ENCODE measurements at regions not wholly inside any gene's neighbourhood (a gene's known extent, or its start where the extent isn't known, plus 50 kb on each side); places are given as distances from the start of the nearest gene placed in this dataset.

DNA sequence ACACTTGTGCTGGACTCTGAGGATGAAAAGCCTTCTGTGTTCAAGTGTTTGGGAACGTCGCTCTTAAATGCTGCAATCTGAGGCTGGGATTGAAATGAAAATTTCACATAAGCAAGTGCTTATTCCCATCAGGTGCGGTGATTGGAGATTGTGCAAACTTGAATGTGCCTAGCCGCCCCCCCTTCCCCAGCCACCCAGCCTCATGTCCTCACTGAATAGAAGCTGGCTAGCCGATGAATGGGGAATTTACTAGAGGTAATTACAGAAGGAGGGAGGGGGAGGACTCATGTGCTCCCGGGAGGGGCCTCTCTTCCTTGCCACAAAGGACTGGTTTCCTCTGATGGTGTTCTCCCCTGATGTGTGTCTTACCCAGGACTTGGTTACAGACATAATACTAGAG, 544.8 kb upstream of the EEF2KMT start:
- Histone ChIP-seq H3K9me3 (ENCODE audit: control insufficient read depth in 1 of 2, low read length in 2 of 2) (peaks cover 5 to 12% of the 10 kb centered on the region in 2 donors), H3K4me3 (ENCODE audit: low read depth in 1 of 2, low read length in 2 of 2) (no peak overlapping the region), H3K9ac (ENCODE audit: low read depth in 1 of 2, low read length in 2 of 2) (no peak overlapping the region), H3K27ac (ENCODE audit: low read depth, low read length) (no peak overlapping the region), H3K36me3 (ENCODE audit: control insufficient read depth in 1 of 2, insufficient read depth in 2 of 2, low read length in 2 of 2) (no peaks in the 10 kb centered on the region), H3K4me1 (ENCODE audit: control insufficient read depth in 1 of 2, insufficient read depth in 2 of 2, low read length in 2 of 2) (no peaks in the 10 kb centered on the region), H3K27me3 (ENCODE audit: control insufficient read depth in 1 of 2, insufficient read depth in 2 of 2, low read length in 2 of 2) (no peaks in the 10 kb centered on the region)

DNA sequence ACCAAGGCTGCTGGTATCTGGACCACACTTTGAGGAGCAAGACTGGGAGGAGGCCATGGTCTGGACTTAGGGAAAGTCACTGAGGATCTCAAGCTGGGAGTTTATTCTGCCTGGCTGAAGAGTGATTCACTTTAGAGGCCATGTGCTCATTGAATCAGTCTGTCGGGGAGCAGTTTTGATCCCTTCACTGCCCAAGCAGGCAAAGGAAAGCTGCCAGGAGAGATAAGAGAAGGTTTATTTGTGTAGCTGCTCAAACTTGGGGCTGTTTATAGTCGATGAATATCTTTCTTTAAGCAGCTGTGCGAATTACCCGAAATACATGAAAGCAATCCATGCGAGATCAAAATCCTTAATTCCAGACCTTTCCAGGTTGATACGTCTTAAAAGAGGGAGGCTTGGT, 544.4 kb upstream of the EEF2KMT start:
- H3K4me1 ChIP-seq (ENCODE audit: control insufficient read depth in 1 of 2, insufficient read depth in 2 of 2, low read length in 2 of 2), result no peaks in the 10 kb centered on the region
- no peak overlapping the region for H3K27ac ChIP-seq (ENCODE audit: low read depth, low read length)
- H3K4me3 ChIP-seq (ENCODE audit: low read depth in 1 of 2, low read length in 2 of 2), result no peak overlapping the region
- no peaks in the 10 kb centered on the region for H3K36me3 ChIP-seq (ENCODE audit: control insufficient read depth in 1 of 2, insufficient read depth in 2 of 2, low read length in 2 of 2)
- peaks cover 5 to 12% of the 10 kb centered on the region in 2 donors for H3K9me3 ChIP-seq (ENCODE audit: control insufficient read depth in 1 of 2, low read length in 2 of 2)
- no peak overlapping the region for H3K9ac ChIP-seq (ENCODE audit: low read depth in 1 of 2, low read length in 2 of 2)
- no peaks in the 10 kb centered on the region for H3K27me3 ChIP-seq (ENCODE audit: control insufficient read depth in 1 of 2, insufficient read depth in 2 of 2, low read length in 2 of 2)

DNA sequence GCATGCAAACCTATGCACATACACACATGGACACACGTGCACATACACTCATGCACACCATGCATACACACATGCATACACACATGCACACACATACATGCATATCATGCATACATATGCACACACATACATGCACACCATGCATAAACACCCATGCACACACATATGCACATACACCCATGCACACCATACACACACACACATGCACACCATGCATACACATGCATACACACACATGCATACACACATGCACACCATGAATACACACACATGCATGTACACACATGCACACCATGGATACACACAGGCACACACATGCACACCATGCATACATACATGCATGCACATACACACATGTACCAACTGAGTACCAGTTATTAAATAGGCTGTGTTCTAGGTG, 543.3 kb upstream of the EEF2KMT start:
- Histone ChIP-seq H3K27ac (ENCODE audit: low read depth, low read length) (no peak overlapping the region), H3K4me3 (ENCODE audit: low read depth in 1 of 2, low read length in 2 of 2) (peak overlapping the region in 1 of 2 donors; percentile 11), H3K9ac (ENCODE audit: low read depth in 1 of 2, low read length in 2 of 2) (no peak overlapping the region), H3K4me1 (ENCODE audit: control insufficient read depth in 1 of 2, insufficient read depth in 2 of 2, low read length in 2 of 2) (no peaks in the 10 kb centered on the region), H3K27me3 (ENCODE audit: control insufficient read depth in 1 of 2, insufficient read depth in 2 of 2, low read length in 2 of 2) (no peaks in the 10 kb centered on the region), H3K36me3 (ENCODE audit: control insufficient read depth in 1 of 2, insufficient read depth in 2 of 2, low read length in 2 of 2) (no peaks in the 10 kb centered on the region), H3K9me3 (ENCODE audit: control insufficient read depth in 1 of 2, low read length in 2 of 2) (peaks cover 5 to 12% of the 10 kb centered on the region in 2 donors)

DNA sequence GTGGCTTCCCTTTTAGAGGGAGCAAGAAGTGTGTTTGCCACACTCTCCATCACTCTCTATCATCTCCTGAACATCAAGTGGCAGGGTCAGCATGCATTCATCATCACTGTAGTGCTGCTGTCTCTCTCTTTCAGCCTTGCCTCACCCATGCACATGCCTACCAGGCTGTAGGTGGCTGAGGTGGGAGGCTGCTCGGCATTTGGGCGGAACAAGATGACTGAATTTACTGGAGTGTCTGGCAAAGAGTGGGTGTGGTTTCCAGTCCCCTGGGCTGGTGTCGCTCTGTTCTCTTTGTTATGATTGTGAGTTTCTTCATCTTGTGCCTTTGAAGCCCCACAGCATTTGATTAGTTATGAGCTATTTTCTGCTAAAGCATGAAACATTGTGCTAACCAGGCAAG, 541.9 kb upstream of the EEF2KMT start:
- no peak overlapping the region for H3K4me3 ChIP-seq (ENCODE audit: low read depth in 1 of 2, low read length in 2 of 2)
- no peaks in the 10 kb centered on the region for H3K36me3 ChIP-seq (ENCODE audit: control insufficient read depth in 1 of 2, insufficient read depth in 2 of 2, low read length in 2 of 2)
- H3K9ac ChIP-seq (ENCODE audit: low read depth in 1 of 2, low read length in 2 of 2), result no peak overlapping the region
- peaks cover 5 to 12% of the 10 kb centered on the region in 2 donors for H3K9me3 ChIP-seq (ENCODE audit: control insufficient read depth in 1 of 2, low read length in 2 of 2)
- no peaks in the 10 kb centered on the region for H3K4me1 ChIP-seq (ENCODE audit: control insufficient read depth in 1 of 2, insufficient read depth in 2 of 2, low read length in 2 of 2)
- H3K27ac ChIP-seq (ENCODE audit: low read depth, low read length), result no peak overlapping the region
- no peaks in the 10 kb centered on the region for H3K27me3 ChIP-seq (ENCODE audit: control insufficient read depth in 1 of 2, insufficient read depth in 2 of 2, low read length in 2 of 2)

DNA sequence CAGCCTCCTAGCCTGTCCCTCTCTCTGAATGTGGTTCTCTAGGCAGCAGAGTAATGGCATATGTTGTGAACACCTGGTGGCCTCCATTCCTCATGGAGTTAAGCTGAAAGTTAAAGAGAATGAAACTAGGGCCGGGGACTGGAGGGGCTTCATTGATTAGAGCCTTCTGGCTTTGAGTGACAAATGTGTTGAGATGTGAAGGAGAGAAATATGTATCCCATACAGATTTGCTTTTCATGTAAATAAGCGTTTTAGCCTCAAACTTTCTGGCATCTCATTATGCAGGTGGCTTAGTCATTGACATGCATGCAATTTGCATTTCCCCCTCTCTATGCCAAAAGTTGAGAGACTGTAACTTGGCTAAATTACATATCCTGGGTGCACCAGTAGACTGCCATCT, 537.7 kb upstream of the EEF2KMT start:
- H3K27me3 ChIP-seq (ENCODE audit: control insufficient read depth in 1 of 2, insufficient read depth in 2 of 2, low read length in 2 of 2), result no peaks in the 10 kb centered on the region
- H3K9ac ChIP-seq (ENCODE audit: low read depth in 1 of 2, low read length in 2 of 2), result no peak overlapping the region
- no peaks in the 10 kb centered on the region for H3K36me3 ChIP-seq (ENCODE audit: control insufficient read depth in 1 of 2, insufficient read depth in 2 of 2, low read length in 2 of 2)
- no peaks in the 10 kb centered on the region for H3K4me1 ChIP-seq (ENCODE audit: control insufficient read depth in 1 of 2, insufficient read depth in 2 of 2, low read length in 2 of 2)
- no peak overlapping the region for H3K27ac ChIP-seq (ENCODE audit: low read depth, low read length)
- no peak overlapping the region for H3K4me3 ChIP-seq (ENCODE audit: low read depth in 1 of 2, low read length in 2 of 2)
- peaks cover 0 to 3% of the 10 kb centered on the region in 2 donors for H3K9me3 ChIP-seq (ENCODE audit: control insufficient read depth in 1 of 2, low read length in 2 of 2)

DNA sequence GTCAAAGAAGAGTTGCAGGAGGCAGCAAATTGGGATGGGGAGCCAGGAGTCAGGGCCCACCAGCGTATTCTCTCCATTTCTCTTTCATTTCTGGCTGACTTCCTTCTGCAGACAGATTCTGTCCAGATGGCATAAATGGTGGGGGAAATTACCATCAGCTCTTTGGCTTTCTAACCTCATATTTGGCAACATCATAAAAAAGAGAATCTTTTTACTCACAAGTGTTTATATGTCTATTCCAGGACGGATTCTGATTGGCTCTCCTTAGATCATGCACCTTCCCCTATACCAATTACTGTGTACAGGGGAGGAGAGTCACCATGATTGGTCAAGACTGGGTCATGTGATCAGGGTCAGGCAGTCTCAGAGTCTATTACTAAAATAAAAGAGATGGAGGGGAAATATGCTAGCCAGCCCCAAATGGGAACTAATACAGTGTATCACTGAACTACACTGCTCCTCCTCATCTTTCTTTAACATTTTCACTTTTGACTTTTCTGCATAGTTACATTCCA, 537.1 kb upstream of the EEF2KMT start:
- Histone ChIP-seq H3K9ac (ENCODE audit: low read depth in 1 of 2, low read length in 2 of 2) (no peak overlapping the region), H3K36me3 (ENCODE audit: control insufficient read depth in 1 of 2, insufficient read depth in 2 of 2, low read length in 2 of 2) (no peaks in the 10 kb centered on the region), H3K27me3 (ENCODE audit: control insufficient read depth in 1 of 2, insufficient read depth in 2 of 2, low read length in 2 of 2) (no peaks in the 10 kb centered on the region), H3K9me3 (ENCODE audit: control insufficient read depth in 1 of 2, low read length in 2 of 2) (no peaks in the 10 kb centered on the region), H3K4me3 (ENCODE audit: low read depth in 1 of 2, low read length in 2 of 2) (no peak overlapping the region), H3K4me1 (ENCODE audit: control insufficient read depth in 1 of 2, insufficient read depth in 2 of 2, low read length in 2 of 2) (no peaks in the 10 kb centered on the region), H3K27ac (ENCODE audit: low read depth, low read length) (no peak overlapping the region)

DNA sequence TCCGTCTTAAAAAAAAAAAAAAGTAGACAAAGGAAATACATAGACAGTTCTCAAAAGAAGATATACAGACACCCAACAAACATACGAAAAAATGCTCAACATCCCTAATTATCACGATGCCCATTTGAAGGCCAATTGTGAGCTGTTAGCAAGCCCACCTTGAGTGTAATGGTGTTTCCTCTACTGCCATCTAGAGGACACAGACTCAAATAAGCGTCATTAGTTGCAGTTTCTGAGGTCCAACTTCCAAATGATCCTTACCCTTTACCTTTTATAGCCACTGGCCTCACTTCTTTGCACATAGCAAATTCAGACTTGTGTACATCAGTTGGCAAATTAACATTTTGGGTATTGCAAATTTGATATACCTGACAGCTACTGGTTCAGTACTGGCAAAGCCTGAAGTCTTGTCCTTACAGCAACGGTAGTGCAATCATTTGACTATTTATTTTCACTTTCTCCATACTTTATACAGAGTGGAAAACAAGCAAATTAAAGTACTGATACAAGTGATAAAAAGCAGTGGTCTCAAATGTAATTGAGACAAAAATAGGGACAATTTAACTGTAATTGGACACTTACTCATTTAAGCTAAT, 536.3 kb upstream of the EEF2KMT start:
- no peak overlapping the region for H3K27ac ChIP-seq (ENCODE audit: low read depth, low read length)
- H3K27me3 ChIP-seq (ENCODE audit: control insufficient read depth in 1 of 2, insufficient read depth in 2 of 2, low read length in 2 of 2), result no peaks in the 10 kb centered on the region
- H3K9ac ChIP-seq (ENCODE audit: low read depth in 1 of 2, low read length in 2 of 2), result no peak overlapping the region
- H3K9me3 ChIP-seq (ENCODE audit: control insufficient read depth in 1 of 2, low read length in 2 of 2), result no peaks in the 10 kb centered on the region
- no peak overlapping the region for H3K4me3 ChIP-seq (ENCODE audit: low read depth in 1 of 2, low read length in 2 of 2)
- H3K4me1 ChIP-seq (ENCODE audit: control insufficient read depth in 1 of 2, insufficient read depth in 2 of 2, low read length in 2 of 2), result no peaks in the 10 kb centered on the region
- H3K36me3 ChIP-seq (ENCODE audit: control insufficient read depth in 1 of 2, insufficient read depth in 2 of 2, low read length in 2 of 2), result no peaks in the 10 kb centered on the region

DNA sequence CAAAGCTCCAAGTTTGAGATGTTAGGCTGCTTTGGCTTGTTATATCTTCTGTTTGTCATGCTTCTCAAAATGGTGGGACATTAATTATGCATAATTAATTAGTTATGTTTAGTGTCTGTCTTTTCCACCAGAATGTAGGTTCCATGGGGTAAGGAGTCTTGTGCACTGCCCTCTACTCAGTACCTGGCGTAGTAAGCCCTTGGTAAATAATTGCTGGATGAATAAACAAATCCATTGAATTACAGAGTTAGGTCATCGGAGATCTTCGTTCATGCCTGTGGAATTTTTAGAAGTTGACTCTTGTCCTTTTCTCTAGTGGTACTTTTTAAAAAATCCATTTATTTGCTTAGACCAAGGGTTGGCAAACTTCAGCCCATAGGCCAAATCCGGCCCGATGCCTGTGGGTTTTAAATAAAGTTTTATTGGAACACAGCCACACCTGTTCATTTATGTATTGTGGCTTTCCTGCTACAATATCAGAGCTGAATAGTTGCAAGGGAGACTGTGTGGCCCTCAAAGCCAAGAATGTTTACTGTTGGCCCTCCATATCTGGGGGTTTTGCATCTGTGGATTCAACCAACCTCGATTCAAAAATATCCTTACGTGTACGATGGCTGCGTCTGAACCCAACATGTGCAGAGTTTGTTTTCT, 524.8 kb upstream of the EEF2KMT start:
- Histone ChIP-seq H3K4me3 (ENCODE audit: low read depth in 1 of 2, low read length in 2 of 2) (no peak overlapping the region), H3K27me3 (ENCODE audit: control insufficient read depth in 1 of 2, insufficient read depth in 2 of 2, low read length in 2 of 2) (peaks cover 0 to 2% of the 10 kb centered on the region in 2 donors), H3K4me1 (ENCODE audit: control insufficient read depth in 1 of 2, insufficient read depth in 2 of 2, low read length in 2 of 2) (no peaks in the 10 kb centered on the region)

DNA sequence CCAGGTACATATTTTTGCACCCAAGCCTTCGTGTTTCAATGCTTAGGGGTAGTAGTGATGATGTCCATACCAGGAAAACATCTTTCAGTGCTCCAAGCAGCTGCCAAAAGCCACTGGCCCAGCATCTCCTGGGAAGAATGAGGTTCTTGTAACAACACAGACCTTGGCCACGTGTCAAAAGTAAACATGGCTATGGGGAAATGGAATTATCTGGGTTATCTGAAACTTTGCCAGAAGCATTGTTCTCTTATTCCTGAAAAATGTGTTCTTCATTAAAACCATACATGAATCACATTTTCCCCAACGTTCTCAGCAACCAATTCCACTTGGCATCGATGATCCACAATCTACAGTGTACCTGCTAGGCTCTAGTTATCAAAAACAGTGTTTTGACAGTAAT, 524.2 kb upstream of the EEF2KMT start:
- Histone ChIP-seq H3K27ac (ENCODE audit: low read depth, low read length) (no peak overlapping the region), H3K27me3 (ENCODE audit: control insufficient read depth in 1 of 2, insufficient read depth in 2 of 2, low read length in 2 of 2) (peaks cover 0 to 6% of the 10 kb centered on the region in 2 donors), H3K9ac (ENCODE audit: low read depth in 1 of 2, low read length in 2 of 2) (no peak overlapping the region), H3K36me3 (ENCODE audit: control insufficient read depth in 1 of 2, insufficient read depth in 2 of 2, low read length in 2 of 2) (no peaks in the 10 kb centered on the region), H3K4me3 (ENCODE audit: low read depth in 1 of 2, low read length in 2 of 2) (no peak overlapping the region), H3K4me1 (ENCODE audit: control insufficient read depth in 1 of 2, insufficient read depth in 2 of 2, low read length in 2 of 2) (no peaks in the 10 kb centered on the region), H3K9me3 (ENCODE audit: control insufficient read depth in 1 of 2, low read length in 2 of 2) (no peaks in the 10 kb centered on the region)

More for the DNA sequence above, 524.8 kb upstream of the EEF2KMT start:
- Histone ChIP-seq H3K36me3 (ENCODE audit: control insufficient read depth in 1 of 2, insufficient read depth in 2 of 2, low read length in 2 of 2) (no peaks in the 10 kb centered on the region), H3K9ac (ENCODE audit: low read depth in 1 of 2, low read length in 2 of 2) (no peak overlapping the region), H3K27ac (ENCODE audit: low read depth, low read length) (no peak overlapping the region), H3K9me3 (ENCODE audit: control insufficient read depth in 1 of 2, low read length in 2 of 2) (no peaks in the 10 kb centered on the region)

DNA sequence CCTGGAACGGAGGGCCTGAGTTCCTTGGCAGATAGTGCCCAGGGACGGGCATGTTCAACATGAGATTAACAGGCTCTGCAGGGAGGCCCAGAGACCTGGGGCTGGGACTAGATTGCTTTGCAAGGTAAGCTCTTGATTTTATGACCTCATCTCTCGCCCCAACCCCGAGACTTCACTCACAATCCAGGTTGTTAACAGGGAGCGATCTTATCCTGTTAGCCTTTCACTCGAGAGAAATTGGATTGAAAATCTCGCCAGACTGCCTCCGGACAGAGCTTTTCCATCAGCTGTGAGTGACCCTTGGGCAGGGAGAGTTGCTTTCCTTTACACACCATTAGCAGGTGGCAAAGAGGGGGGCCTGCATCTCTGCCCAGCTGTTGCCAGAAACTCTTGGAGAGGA, 521.7 kb upstream of the EEF2KMT start:
- no peaks in the 10 kb centered on the region for H3K4me1 ChIP-seq (ENCODE audit: control insufficient read depth in 1 of 2, insufficient read depth in 2 of 2, low read length in 2 of 2)
- no peaks in the 10 kb centered on the region for H3K36me3 ChIP-seq (ENCODE audit: control insufficient read depth in 1 of 2, insufficient read depth in 2 of 2, low read length in 2 of 2)
- no peak overlapping the region for H3K27ac ChIP-seq (ENCODE audit: low read depth, low read length)
- H3K9ac ChIP-seq (ENCODE audit: low read depth in 1 of 2, low read length in 2 of 2), result no peak overlapping the region
- H3K27me3 ChIP-seq (ENCODE audit: control insufficient read depth in 1 of 2, insufficient read depth in 2 of 2, low read length in 2 of 2), result peaks cover 4 to 6% of the 10 kb centered on the region in 2 donors
- H3K4me3 ChIP-seq (ENCODE audit: low read depth in 1 of 2, low read length in 2 of 2), result no peak overlapping the region
- H3K9me3 ChIP-seq (ENCODE audit: control insufficient read depth in 1 of 2, low read length in 2 of 2), result no peaks in the 10 kb centered on the region
